Mucosa of rectum (tissue), 2 donors: ENCODE measurements at regions not wholly inside any gene's neighbourhood (a gene's known extent, or its start where the extent isn't known, plus 50 kb on each side); places are given as distances from the start of the nearest gene placed in this dataset.

Experiments used
- H3K27ac ChIP-seq, 2 donors: one replicate each; pipeline ENCODE4 v1.7.0; 2013; ENCODE audit warnings: inconsistent platforms in 2 of 2, low read depth in 2 of 2, low read length in 2 of 2
- H3K27me3 ChIP-seq, 2 donors: one replicate each; pipeline ENCODE4 v1.7.0; 2013; ENCODE audit warnings: low read length in 2 of 2; ENCODE audit not compliant: control insufficient read depth in 2 of 2, insufficient read depth in 2 of 2
- H3K36me3 ChIP-seq, 2 donors: one replicate each; pipeline ENCODE4 v1.7.0; 2013; ENCODE audit warnings: low read length in 2 of 2; ENCODE audit not compliant: control insufficient read depth in 2 of 2, insufficient read depth in 2 of 2
- H3K4me1 ChIP-seq, 2 donors: one replicate each; pipeline ENCODE4 v1.7.0; 2013; ENCODE audit warnings: low read length in 2 of 2, mild to moderate bottlenecking in 1 of 2; ENCODE audit not compliant: control insufficient read depth in 2 of 2, insufficient read depth in 2 of 2
- H3K4me3 ChIP-seq, 2 donors: one replicate each; pipeline ENCODE4 v1.7.0; 2013; ENCODE audit warnings: low read length in 2 of 2
- H3K9ac ChIP-seq, 2 donors: one replicate each; pipeline ENCODE4 v1.7.0; 2013; ENCODE audit warnings: low read length in 2 of 2, low read depth in 1 of 2, mild to moderate bottlenecking in 1 of 2
- H3K9me3 ChIP-seq, 2 donors: one replicate each; pipeline ENCODE4 v1.7.0; 2013; ENCODE audit warnings: low read length in 2 of 2; ENCODE audit not compliant: control insufficient read depth in 2 of 2
- donor health status: healthy.
- donor health status: Normal muscosa, but diverticular disease.

DNA sequence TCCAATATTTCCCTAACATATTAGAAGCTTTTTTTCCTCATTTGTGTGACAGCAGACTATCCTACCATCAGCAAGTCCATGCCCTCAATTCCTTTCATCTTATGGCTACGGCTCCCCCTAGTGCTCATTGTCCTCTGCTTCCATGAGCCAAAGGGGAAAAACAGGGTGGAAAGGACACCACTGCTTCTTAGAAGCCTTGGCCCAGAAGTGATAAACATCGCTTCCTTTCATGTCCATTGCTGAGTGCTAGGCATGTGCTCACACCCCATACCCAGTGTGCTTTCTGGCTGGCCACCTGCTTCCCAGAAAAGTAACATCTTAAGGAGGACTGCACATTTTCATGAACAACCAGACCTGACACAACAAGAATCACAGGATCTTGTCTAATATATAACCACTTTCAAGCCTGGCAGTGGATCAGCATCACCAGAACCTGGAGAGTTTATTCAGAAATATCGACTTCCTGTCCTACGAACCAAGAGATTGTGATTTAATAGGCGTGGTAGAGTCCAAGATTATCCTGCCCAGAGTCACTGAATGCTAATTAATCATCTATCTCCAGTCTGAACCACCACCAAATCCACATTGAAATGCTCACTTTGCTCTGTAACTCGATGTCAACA is 650.5 kb upstream of the SORCS1 start:
- Histone ChIP-seq H3K27ac (no peak overlapping the region), H3K27me3 (no peaks in the 10 kb centered on the region), H3K4me1 (no peaks in the 10 kb centered on the region), H3K9ac (no peak overlapping the region), H3K4me3 (no peak overlapping the region), H3K9me3 (no peaks in the 10 kb centered on the region), H3K36me3 (no peaks in the 10 kb centered on the region)

DNA sequence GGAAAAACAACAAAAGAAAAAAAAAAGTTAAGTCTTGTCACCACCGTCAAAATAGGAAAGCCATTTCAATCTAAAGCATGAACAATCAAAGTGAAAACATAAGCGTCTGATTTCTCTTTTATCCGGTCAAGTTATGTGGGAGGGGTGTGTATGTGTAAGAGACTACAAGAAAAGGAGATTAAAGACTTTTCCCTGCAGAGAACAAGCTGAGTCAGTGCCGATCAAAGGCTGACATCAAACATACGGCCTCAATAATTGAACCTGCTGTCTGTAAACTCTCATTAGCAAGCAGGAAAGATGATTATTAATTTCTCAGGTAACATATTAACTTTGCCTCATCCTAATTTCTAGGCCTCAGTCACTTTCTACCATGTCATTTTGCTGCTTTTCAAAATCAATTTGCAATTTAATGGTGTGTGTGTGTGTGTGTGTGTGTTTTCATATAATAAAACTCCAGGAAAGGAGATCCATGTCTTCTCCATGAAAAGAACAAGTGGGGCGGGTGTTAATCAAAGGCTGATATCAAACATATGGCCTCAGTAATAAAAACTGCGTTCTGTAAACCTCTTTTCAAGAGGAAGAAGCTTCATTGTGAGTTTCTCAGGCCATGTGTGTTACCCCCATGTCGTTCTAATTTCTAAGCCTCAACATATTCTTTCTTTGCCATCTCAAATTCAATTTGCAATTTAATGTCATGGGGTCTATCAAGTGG is 649.1 kb upstream of the SORCS1 start:
- no peak overlapping the region for H3K4me3 ChIP-seq
- no peak overlapping the region for H3K9ac ChIP-seq
- H3K9me3 ChIP-seq, result no peaks in the 10 kb centered on the region
- H3K27ac ChIP-seq, result no peak overlapping the region
- H3K4me1 ChIP-seq, result no peaks in the 10 kb centered on the region
- H3K27me3 ChIP-seq, result no peaks in the 10 kb centered on the region
- no peaks in the 10 kb centered on the region for H3K36me3 ChIP-seq

GRCh38 chr10:107809889-107810288 is 645.4 kb upstream of the SORCS1 start:
- H3K36me3 ChIP-seq, result no peaks in the 10 kb centered on the region
- no peaks in the 10 kb centered on the region for H3K27me3 ChIP-seq
- no peak overlapping the region for H3K4me3 ChIP-seq
- no peaks in the 10 kb centered on the region for H3K9me3 ChIP-seq
- H3K4me1 ChIP-seq, result no peaks in the 10 kb centered on the region
- H3K9ac ChIP-seq, result no peak overlapping the region
- no peak overlapping the region for H3K27ac ChIP-seq

DNA sequence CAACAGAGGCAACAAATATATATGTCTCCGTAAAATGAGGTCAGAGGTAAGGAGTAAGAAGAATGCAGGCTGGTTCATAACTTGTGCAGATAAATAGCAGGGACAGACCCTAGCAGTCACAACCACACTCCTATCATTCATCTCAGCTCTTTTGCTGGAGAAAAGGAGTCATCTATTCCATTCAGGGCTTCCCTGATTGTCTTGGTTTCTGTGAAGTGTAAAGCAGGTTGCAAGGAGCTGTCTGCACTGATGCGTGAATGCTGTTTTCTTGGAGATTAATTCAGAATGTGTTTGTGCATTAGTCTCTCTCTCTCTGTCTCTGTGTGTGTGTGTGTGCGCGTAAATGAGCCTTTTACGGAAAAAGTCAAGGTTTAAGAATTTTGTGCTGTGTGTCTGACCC is 643.3 kb upstream of the SORCS1 start:
- Histone ChIP-seq H3K27ac (no peak overlapping the region), H3K4me1 (no peaks in the 10 kb centered on the region), H3K4me3 (no peak overlapping the region), H3K9me3 (no peaks in the 10 kb centered on the region), H3K9ac (no peak overlapping the region), H3K27me3 (no peaks in the 10 kb centered on the region), H3K36me3 (no peaks in the 10 kb centered on the region)

GRCh38 chr10:107806026-107806425 is 641.5 kb upstream of the SORCS1 start:
- Histone ChIP-seq H3K27me3 (no peaks in the 10 kb centered on the region), H3K9ac (no peak overlapping the region), H3K36me3 (no peaks in the 10 kb centered on the region), H3K9me3 (no peaks in the 10 kb centered on the region), H3K27ac (no peak overlapping the region), H3K4me1 (no peaks in the 10 kb centered on the region), H3K4me3 (no peak overlapping the region)

- no peak overlapping the region for H3K9ac ChIP-seq
- no peak overlapping the region for H3K27ac ChIP-seq
- H3K4me3 ChIP-seq, result no peak overlapping the region
- no peaks in the 10 kb centered on the region for H3K36me3 ChIP-seq
- H3K4me1 ChIP-seq, result no peaks in the 10 kb centered on the region
- H3K9me3 ChIP-seq, result no peaks in the 10 kb centered on the region
- no peaks in the 10 kb centered on the region for H3K27me3 ChIP-seq
Observed at GRCh38 chr10:107803546-107803945, 639.0 kb upstream of the SORCS1 start.

GRCh38 chr10:107800061-107800460 is 635.6 kb upstream of the SORCS1 start:
- Histone ChIP-seq H3K27me3 (no peaks in the 10 kb centered on the region), H3K9ac (no peak overlapping the region), H3K9me3 (no peaks in the 10 kb centered on the region), H3K4me3 (no peak overlapping the region), H3K27ac (no peak overlapping the region), H3K36me3 (no peaks in the 10 kb centered on the region), H3K4me1 (no peaks in the 10 kb centered on the region)

DNA sequence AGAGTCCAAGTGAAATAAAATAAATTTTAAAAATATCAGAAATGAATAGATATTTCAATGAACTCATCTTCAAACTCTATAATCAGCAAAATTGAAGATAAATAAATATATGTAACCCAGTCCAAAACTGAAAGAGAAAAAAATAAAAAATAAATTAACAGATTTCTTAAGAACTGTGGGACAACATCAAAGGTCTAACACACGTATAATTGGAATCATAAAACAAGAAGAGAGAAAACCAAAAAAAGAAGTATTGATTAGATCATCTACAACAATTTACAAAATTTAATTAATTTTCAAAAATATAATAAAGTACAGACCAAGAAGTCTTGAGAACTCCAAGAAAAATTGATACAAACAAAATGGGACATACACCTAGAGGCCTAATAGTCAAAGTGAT is 625.8 kb upstream of the SORCS1 start:
- H3K4me3 ChIP-seq, result no peak overlapping the region
- no peaks in the 10 kb centered on the region for H3K36me3 ChIP-seq
- no peak overlapping the region for H3K27ac ChIP-seq
- no peaks in the 10 kb centered on the region for H3K4me1 ChIP-seq
- H3K27me3 ChIP-seq, result no peaks in the 10 kb centered on the region
- no peak overlapping the region for H3K9ac ChIP-seq
- no peaks in the 10 kb centered on the region for H3K9me3 ChIP-seq

GRCh38 chr10:107771066-107771465 is 606.6 kb upstream of the SORCS1 start:
- Histone ChIP-seq H3K27me3 (no peaks in the 10 kb centered on the region), H3K27ac (no peak overlapping the region), H3K4me3 (no peak overlapping the region), H3K9ac (no peak overlapping the region), H3K9me3 (peaks cover 0 to under 1% of the 10 kb centered on the region in 2 donors), H3K36me3 (no peaks in the 10 kb centered on the region), H3K4me1 (no peaks in the 10 kb centered on the region)

DNA sequence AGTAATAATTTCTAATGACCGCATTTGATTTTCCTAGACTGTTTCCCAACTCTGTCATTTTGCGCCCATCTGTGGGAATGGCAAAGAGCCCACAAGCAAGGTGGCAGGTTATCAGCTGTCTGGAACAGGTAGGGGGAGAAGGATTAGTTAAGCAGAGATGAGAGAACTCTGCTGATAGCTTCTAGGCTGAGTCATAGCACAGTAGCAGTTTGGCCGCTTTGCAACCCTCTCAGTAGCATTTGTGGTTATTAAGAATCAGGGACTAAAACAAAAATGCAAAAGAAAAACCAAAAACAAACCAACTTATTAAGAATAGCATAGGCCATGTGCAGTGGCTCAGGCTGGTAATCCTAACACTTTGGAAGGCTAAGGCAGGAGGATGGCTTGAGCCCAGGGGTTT is 602.7 kb upstream of the SORCS1 start:
- Histone ChIP-seq H3K27me3 (no peaks in the 10 kb centered on the region), H3K4me3 (no peak overlapping the region), H3K9me3 (no peaks in the 10 kb centered on the region), H3K27ac (no peak overlapping the region), H3K9ac (no peak overlapping the region), H3K4me1 (no peaks in the 10 kb centered on the region), H3K36me3 (no peaks in the 10 kb centered on the region)
